ENCODE measurements at regions not wholly inside any gene's neighbourhood (a gene's known extent, or its start where the extent isn't known, plus 50 kb on each side); places are given as distances from the start of the nearest gene placed in this dataset.

DNA sequence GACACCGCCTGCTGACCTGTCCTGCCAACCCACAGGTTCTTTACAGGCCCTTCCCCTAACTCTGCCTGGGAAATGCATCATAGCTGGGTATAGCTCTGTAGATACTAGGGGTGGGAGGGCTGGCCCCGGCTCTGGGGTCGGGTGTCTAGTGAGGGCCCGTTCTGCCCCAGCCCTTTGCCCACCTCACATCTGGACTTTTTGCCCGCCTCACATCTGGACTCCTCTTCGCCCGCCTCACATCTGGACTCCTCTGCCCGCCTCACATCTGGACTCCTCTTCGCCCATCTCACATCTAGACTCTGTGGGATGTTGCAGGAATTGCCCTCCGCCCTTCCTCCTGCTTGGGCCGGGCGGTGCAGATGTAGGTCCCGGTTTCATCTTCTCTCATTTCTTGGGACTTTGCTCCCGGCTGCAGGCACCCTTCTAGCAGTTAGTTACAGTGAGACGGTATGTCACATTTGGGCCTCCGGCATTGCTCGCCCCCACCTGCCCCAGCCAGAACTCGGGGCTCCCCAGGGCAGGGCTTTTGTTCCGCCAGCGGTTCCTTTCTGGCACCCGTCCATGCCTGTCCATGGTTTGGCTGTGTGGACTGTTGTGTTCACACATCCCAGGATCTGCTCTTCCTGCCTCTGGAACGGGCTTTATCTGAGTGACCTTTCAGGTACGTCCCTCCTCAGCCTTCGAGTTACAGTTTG is 1153.7 kb downstream of the BRD1 start:
- Mint-ChIP-seq H3K9me3 (peaks cover 26% of the 10 kb centered on the region), H3K4me1 (no peaks in the 10 kb centered on the region), H3K4me3 (no peak overlapping the region), H3K27ac (no peak overlapping the region), H3K27me3 (ENCODE audit: low read depth) (peaks cover 17% of the 10 kb centered on the region), H3K36me3 (ENCODE audit: low read depth) (peaks cover 22% of the 10 kb centered on the region)
- TF ChIP-seq, protein P1, sequence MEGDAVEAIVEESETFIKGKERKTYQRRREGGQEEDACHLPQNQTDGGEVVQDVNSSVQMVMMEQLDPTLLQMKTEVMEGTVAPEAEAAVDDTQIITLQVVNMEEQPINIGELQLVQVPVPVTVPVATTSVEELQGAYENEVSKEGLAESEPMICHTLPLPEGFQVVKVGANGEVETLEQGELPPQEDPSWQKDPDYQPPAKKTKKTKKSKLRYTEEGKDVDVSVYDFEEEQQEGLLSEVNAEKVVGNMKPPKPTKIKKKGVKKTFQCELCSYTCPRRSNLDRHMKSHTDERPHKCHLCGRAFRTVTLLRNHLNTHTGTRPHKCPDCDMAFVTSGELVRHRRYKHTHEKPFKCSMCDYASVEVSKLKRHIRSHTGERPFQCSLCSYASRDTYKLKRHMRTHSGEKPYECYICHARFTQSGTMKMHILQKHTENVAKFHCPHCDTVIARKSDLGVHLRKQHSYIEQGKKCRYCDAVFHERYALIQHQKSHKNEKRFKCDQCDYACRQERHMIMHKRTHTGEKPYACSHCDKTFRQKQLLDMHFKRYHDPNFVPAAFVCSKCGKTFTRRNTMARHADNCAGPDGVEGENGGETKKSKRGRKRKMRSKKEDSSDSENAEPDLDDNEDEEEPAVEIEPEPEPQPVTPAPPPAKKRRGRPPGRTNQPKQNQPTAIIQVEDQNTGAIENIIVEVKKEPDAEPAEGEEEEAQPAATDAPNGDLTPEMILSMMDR (IDR thresholded peaks at IDR 0.05; ENCODE audit: unreplicated experiment in 3 of 3) = no peak

DNA sequence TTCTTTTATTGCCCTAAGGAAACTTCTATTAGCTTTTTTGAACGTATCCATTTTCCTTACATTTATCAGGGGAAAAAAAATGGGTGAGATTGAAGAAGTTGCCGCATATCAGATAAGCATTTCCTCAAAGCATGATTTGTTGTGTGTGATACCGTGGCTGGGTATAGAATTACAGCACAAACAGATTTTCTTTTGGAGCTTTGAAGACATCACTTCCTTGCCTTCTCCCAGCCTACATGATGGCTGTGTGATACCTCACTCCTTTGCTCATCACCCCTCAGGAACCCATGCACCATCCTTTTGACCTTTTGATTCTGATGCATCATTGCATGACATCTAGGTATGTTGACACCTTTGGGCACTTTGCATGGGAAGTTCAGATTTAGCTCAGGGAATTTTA is 1155.3 kb downstream of the BRD1 start:
- peaks cover 15% of the 10 kb centered on the region for H3K27me3 Mint-ChIP-seq (ENCODE audit: low read depth)
- no peaks in the 10 kb centered on the region for H3K4me1 Mint-ChIP-seq
- no peak overlapping the region for H3K27ac Mint-ChIP-seq
- TF ChIP-seq, protein P1 (IDR thresholded peaks at IDR 0.05; ENCODE audit: unreplicated experiment in 3 of 3) = no peak
- no peak overlapping the region for H3K4me3 Mint-ChIP-seq
- peaks cover 26% of the 10 kb centered on the region for H3K9me3 Mint-ChIP-seq
- peaks cover 22% of the 10 kb centered on the region for H3K36me3 Mint-ChIP-seq (ENCODE audit: low read depth)

DNA sequence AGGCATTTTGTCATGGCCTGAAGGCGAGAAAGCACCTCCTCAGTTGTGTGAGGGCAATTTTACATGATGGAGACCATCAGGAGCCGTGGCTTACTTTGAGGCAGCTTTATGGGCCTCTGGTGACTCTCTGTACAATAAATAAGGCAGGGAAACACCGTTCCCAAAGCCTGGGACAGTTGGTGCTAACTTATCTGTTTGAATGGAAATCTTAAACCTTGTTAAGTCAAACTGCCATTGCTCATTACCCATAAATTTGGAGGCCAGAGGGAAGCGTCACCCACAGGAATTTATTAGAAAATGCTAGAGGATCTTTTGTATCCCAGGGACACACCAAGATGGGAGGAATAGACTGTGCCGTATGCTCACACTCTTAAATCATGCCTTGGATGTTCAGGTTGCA is 1156.9 kb downstream of the BRD1 start:
- no peak overlapping the region for H3K4me3 Mint-ChIP-seq
- H3K9me3 Mint-ChIP-seq = peaks cover 26% of the 10 kb centered on the region
- peaks cover 22% of the 10 kb centered on the region for H3K27me3 Mint-ChIP-seq (ENCODE audit: low read depth)
- peaks cover 22% of the 10 kb centered on the region for H3K36me3 Mint-ChIP-seq (ENCODE audit: low read depth)
- H3K4me1 Mint-ChIP-seq = no peaks in the 10 kb centered on the region
- H3K27ac Mint-ChIP-seq = peak overlapping the region in 1 of 3 experiments; percentile 48
- TF ChIP-seq, protein P1 (IDR thresholded peaks at IDR 0.05; ENCODE audit: unreplicated experiment in 3 of 3) = no peak

DNA sequence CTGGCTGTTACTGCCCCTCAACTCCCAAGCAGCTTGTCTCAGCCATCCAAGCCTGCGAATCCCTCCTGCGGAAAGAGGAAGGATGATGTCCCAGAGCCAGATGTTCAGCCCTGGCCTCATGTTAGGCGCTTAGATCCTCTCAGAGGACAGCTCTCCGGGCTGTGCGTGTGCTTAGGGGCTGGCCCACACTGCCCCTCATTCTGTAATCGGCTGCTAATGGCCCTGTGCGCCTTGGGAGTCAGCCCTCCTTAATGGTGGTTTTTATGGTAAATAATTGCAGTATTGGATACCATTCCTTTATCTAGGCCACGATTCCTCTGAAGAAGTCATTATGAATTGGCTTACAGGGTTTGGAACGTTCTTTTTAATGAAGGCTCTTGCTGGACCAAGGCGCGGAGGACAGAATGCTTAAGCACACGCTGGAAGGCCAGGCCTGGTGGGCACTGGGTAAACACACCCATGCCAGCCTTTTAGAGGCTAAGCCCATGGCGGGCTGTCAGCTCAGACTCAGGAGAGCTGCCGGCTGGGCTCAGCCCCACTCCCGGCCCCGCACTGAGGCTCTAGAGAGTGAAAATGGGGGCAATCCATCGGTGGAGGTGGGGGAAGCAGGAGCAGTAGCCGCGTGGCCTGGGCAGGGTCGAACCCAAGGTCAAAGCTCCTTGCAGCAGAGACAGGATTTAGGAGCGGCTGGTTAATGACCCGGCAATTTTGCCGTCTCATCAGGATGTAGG is 1157.5 kb downstream of the BRD1 start:
- Mint-ChIP-seq H3K27ac (peak overlapping the region in 1 of 3 experiments; percentile 48), H3K27me3 (ENCODE audit: low read depth) (peaks cover 22% of the 10 kb centered on the region), H3K9me3 (peaks cover 26% of the 10 kb centered on the region), H3K36me3 (ENCODE audit: low read depth) (peaks cover 25% of the 10 kb centered on the region), H3K4me3 (no peak overlapping the region), H3K4me1 (no peaks in the 10 kb centered on the region)
- TF ChIP-seq, protein P1 (IDR thresholded peaks at IDR 0.05; ENCODE audit: unreplicated experiment in 3 of 3) = no peak

DNA sequence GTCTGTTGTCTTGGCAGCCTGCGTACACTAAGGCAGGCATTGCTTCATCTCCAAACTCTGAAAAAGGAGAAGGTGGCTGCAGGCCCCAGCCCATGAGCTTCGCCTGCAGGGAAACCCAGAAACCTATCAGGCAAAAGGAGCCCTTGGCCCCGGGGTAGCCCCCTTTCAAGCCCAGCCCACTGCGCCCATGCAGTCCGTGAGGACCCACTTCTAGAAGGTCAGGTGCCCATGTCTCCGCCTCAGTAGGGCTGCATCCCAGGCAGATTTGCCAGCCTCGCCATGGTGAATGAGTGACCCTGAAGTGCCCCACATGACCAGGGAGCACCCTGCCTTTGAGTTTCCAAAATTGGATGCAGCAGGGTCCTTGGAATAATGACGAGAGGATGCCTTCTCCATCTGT is 1158.4 kb downstream of the BRD1 start:
- peaks cover 34% of the 10 kb centered on the region for H3K36me3 Mint-ChIP-seq (ENCODE audit: low read depth)
- H3K4me1 Mint-ChIP-seq = no peaks in the 10 kb centered on the region
- H3K27ac Mint-ChIP-seq = no peak overlapping the region
- H3K27me3 Mint-ChIP-seq (ENCODE audit: low read depth) = peaks cover 22% of the 10 kb centered on the region
- no peak overlapping the region for H3K4me3 Mint-ChIP-seq
- peaks cover 24% of the 10 kb centered on the region for H3K9me3 Mint-ChIP-seq
- TF ChIP-seq, protein P1 (IDR thresholded peaks at IDR 0.05; ENCODE audit: unreplicated experiment in 3 of 3) = no peak

Data from nephron (organoid).